HG02642 (cell line): ENCODE measurements at regions not wholly inside any gene's neighbourhood (a gene's known extent, or its start where the extent isn't known, plus 50 kb on each side); places are given as distances from the start of the nearest gene placed in this dataset.

Experiments
- ATAC-seq: cut with Tn5 transposase; IDR thresholded peaks from one replicate; pipeline ENCODE4 v1.9.1; 2021; ENCODE audit warnings: mild to moderate bottlenecking; ENCODE audit not compliant: unreplicated experiment, poor library complexity

DNA sequence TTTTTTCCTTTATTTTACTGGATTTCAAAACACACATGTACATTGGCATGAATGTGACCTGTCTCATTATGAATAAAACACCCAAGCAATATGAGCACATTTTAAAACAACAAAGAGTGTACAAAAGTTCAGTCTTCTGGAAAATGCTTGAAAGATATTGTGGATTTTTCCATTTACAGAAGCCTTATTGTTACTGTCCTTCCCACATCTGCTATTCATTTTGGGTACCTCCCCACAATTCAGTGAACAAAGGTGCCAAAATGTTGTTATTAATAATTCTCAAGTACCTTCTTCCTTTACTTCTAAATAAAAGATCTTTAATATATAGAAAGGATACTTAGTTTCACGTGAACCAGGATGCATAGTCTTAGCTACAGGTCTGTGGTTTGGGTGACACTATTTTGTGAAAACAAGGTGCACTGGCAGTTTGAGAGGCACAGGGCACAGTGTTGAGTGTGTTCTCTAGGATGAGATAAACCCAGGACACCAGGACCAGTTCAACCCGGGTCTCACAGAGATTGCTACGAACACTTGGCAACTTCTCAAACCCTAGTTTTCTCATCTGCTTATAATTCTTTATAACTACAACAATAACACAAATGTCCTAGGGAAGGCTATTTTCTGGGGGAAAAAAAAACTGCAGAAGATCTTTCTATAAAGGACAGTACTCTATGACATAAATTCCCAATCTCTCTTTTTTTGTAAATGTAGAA lies 84.5 kb upstream of the GALNT5 start:
- ATAC-seq, result no peak

DNA sequence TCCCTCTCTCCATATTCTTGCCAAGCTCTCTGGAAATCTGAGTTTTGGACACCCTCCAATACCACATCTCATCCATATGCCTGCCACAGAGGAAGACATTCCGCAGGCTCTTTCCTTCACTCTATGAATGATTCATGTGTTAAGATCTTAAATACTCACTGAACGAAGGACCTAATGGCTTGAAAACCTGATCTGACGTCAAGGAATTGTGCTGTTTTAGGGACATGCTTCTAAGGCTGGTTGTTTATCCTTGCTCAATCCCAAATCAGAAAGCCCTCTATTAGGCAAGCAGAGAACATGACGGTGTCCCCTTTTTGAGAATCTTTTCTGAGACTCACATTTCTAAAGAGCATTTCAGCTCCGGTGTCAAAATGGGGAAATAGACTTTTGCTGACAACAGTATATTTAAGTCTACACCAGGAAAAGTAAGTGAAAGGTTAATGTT lies 83.7 kb upstream of the GALNT5 start:
- ATAC-seq, result no peak

DNA sequence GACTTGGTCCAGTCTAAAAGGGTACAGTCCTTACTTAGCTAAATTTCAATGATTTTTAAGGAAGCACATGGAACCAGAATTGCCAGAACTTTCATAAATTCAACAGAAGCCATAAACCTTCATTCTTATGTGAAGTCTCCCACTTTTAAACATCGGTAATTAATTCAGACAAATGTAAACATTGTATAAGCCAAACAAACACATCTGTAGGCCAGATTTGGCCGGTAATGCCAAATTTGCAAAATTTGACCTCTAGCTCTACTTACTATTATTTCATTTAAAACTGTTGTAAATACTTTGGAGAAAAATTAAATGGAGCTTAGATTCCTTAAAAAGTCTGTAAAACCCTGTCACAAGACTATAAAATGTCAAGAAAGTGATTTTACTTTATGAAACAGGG lies 83.2 kb upstream of the GALNT5 start:
- ATAC-seq, result no peak

DNA sequence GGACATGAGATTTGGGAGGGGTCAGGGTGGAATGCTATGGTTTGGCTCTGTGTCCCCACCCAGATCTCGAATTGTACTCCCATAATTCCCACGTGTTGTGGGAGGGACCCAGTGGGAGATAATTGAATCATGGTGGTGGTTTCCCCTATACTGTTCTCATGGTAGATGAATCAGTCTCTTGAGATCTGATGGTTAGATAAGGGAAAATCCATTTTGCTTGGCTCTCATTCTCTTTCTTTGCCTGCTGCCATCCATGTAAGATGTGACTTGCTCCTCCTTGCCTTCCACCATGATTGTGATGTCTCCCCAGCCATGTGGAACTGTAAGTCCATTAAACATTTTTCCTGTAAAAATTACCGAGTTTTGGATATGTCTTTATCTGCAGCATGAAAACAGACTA lies 80.9 kb upstream of the GALNT5 start:
- no peak for ATAC-seq

DNA sequence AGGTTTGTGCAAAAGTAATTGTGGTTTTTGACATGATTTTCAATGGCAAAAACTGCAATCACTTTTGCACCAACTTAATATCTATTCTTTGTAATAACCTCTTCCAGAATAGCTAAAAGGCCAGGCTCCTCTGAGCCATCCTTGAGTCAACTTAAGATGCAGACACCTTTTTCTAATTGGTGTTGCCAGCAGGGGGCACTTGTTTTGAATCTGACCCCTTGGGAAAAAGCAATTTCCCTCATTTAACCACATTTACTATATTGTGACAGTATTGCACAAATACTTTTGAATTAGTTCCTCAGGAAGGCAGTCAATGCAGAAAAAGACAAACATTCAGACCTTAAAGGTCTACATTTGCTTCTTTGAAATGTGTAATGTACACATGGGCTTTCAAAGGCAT lies 78.6 kb upstream of the GALNT5 start:
- no peak for ATAC-seq

DNA sequence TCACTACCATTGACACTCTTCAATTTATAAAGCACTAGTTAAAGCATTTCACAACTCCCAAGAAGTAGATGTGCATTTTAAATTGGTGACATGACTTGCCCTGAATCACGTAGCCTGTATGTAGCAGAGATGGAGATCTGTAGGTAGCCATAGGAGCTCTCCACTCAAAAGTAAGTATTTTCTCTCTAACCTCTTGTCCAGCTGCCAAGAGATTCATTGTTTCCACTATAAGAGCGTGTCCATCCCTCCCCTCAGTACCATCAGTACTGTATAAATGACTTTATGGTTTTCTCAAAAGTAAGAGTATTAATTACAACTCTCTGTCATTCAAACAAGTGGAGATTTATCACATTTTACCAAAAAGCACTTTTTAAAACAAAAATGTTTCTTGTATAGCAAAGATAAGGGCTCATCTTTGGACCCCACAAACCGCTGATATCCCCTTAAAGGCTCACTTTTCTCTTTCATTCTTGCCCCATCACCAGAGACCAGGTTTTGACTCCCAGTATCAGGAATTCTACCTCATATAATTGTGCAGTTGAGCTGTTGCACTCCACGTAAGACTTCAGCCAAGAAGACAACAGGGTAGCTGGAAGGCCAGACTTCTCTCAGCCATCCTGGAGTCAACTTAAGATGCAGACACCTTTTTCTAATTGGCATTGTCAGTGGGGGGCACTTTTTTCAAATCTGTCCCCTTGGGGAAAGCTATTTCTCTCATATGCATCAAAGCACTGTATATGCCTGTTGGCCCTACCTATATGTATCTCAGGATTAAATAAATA lies 78.0 kb upstream of the GALNT5 start:
- ATAC-seq, result no peak

DNA sequence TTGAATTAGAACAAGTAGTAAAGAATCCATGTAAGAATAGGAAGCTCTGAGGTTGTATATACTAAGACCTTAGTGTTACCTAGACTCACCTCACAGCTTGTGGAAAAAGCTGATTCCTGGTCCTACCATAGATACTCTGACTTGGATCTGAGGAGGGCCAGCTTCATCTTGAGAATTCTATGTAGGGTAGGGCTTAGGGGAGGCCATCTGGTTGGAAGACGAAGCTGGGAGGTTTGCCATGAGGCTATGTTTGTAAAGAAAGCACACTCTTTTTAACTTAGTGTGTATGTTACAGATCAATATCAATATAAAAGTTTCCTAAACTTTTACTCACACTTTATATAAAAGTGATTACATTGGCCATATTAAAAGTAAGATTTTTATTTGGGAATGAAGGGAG lies 77.1 kb upstream of the GALNT5 start:
- ATAC-seq, result no peak

DNA sequence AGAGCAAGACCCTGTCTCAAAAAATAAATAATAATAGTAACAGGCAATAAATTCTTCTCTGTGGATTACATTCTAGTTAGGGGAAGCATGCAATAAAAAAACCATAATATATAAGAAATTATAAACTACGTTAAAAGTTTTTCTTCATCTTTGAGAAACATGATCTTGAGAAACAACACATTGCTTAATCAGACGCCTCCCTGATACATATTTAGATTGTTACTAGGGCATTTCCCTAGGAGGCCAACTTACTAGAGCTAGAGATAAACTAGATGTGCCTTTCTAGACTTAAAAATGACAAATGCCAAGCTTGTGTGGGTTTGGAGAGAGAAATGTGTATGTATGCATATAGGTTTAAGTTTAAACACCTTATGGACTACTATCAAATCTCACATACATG lies 76.3 kb upstream of the GALNT5 start:
- no peak for ATAC-seq

DNA sequence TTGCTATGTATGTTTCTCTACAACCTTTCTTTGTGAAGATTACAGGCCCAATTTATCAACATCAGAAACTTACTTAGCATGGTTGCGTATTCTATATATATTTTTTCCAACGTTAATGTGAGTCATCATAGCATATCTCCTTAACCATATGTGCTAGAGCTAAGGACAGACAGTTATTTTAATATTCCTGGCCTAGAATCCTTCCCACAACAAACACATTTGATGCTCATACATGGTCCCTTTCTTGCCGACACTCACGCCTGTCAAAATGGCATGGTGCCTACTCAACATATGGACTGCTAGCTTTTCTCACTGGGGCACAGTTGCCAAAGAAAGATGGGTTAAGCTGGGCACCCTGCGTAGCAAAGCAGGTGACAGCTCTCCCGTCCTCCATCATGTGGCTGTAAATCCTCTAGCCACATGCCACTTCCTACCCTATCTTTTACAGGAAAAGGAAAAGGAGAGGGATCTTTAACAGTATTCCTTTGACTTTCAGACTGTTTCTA lies 75.2 kb upstream of the GALNT5 start:
- ATAC-seq, result no peak

DNA sequence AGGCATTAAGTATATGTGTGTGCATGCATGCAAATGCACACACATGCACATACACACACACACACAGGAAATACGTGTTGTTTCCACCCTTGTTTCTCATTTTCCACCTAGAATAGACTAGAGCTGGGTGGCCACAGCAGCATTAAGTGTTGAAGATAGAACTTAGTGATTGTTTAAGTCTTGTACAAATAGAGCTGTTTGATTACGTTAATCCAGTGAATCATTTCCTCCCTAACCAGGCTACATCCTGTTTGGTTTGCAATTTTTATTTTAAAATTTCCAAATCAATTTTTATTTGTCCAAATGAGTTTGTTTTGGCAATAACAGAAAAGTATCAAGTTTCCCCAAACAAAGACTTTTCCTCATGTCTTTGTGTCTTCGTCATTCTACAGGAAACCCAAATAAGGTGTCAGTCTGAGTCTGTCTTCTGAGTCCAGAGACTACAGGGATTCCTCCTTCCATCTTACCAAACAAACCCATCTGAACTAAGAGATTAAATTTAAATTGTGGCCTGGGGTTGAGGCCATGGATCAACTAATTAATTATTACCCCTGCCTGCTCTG lies 74.6 kb upstream of the GALNT5 start:
- no peak for ATAC-seq

DNA sequence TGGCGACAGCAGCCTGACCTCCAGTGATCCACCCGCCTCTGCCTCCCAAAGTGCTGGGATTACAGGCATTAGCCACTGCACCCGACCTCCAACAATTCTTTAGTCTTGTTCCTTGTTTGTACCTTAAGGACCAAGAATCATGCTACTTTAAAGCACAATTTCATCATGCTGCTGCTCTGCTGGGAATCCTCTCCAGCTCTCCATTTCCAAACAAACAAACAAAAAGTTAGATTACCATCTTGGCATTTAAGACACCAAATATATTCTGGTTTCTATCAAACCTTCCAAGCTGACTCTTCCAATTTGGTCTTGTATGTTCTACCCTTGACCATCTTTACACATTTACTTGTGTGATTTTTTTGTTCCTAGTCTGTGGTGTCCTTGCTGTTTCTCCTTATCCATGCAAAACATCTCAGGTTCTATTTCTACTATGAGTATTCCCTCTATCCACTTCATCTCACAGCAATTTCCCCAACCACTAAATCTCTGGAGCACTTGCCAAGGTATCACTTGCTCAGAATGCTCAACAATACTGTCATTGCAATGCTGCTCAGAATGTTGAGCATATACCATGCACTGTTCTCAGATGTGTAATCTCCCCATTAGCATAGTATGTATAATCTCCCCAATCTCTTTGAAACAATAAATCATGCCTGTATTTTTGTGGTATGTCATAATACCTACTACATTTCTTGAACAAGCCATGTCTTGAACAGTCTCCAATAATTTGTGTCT lies 73.2 kb upstream of the GALNT5 start:
- no peak for ATAC-seq

DNA sequence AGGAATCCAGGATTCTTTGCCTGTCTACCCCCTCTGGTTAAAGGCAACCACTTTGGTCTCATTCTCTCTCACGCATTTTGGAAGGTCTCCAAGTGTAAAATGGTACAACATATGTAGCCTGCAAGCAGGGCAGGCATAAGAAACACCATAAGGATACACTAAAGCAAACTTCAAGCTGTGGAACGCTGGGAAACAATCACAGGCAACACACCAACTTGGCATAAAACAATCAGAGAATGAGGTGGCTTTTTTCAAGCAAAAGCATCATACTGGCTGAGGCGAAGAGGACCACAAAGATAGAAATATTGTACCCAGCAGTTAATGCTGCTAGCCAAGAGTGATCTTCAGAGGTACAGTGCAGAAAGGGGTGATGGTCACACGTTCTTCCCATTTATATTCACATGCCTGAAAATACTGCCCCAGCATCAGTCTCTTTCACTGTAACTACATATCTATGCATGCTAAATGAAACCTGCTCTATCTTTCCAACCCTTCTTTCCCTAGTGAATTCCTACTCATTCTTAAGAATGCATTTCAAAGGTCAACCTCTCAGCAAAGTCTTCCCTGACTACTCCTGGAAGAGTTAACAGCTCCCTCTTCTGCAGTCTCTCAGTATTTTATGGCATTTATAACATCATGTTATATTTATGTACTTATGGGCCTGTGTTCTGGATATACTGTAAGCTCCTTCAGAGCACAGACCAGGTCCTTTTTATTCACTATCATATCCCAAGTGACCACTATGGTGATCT lies 71.9 kb upstream of the GALNT5 start:
- no peak for ATAC-seq

DNA sequence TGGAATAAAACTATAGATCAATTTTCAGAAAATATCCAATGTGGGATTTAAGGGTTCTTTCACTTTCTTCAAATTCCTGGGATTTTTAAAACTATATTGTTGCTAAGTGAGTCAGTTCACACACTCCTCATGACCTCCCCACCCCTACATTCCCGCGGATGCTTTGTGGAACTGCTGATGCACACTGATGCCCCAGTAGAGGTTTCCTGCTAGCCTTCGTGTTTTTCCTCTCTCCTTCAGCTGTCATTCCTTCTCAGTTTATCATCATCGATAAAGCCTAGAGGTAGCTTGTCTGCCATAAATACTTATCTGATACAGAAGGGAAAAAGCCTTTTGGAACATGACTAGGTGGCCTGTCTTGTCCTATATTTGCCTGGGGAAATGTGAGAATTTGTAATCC lies 67.4 kb upstream of the GALNT5 start:
- no peak for ATAC-seq

DNA sequence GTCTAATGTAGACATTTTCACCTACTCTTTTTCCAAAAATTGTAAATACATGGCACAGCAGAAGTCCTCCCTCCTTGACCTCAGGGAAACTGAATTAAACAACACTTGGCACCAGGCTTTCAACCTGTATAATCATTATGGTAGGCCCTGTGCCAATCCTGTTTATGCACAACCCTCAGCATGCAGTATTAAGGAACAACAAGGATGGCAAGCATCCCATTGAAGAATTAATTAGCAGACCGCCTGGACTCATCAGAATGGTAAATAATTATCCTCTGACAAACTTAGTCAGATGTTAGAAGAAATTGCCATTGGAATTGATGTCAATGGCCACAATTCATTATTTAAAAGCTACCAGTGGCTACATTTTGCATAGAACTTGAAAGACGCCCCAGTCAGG lies 66.3 kb upstream of the GALNT5 start:
- ATAC-seq, result no peak

DNA sequence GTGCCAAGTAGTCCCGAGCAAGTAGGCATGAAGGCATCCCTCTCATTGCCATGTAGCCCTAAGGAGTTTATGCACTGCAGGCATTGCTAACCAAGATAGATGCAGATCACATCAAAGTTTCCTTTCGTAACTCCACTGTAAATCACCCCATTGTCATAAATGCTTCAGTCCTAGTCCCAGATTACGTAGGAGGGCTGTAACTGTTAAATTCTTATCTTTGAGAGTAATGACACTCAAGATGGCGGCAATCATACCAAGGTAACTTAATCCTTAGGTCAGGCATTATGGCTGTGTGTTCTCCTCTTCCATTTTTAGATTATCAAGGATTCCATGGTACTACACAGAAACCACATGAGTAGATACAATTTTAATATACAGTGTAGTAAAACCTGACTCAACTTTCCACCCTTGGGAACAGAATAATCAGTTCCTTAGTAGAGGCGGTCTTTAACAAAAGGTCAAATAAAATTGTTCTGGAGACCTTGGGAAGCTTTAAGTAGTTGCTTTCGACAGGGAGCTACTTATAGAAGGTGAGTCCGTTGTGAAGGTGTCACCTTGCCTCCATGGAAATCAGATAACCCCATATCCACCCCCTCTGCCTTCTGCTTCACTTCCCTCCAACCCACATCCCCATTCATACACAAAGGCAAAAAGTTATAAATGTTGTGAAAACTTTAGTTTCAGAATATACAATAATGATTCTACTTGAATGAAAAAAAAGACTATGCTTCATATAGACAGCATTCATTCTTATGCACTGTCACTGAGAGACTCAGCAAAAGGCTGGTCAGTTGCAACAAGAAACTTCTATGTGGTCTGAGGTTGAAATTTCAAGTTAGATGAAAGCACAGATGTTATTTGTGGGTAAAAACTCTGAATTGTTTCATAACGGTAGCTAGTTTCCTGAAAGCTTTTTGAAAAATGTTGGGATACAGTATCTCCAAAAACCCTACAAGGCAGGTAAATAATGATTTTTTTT lies 64.8 kb upstream of the GALNT5 start:
- peak; percentile 80 for ATAC-seq

DNA sequence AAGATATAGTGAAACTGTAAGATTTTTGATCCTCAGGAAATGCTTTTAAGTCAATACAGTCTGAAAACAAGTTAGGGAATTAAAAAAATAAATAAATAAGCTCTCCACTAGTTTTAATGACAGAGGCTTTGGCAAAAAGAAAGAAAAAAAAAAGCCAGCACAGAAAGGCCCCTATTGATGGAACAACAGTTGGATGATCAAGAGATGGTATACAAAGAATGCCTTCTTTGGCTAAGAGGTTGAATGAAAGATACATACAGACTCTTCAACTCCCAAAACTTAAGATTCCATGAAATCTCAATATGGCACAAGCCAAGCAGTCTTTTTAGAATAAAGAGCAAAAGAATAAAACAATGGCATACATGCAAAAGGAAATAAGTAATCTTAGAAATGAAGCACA lies 64.0 kb upstream of the GALNT5 start:
- no peak for ATAC-seq

DNA sequence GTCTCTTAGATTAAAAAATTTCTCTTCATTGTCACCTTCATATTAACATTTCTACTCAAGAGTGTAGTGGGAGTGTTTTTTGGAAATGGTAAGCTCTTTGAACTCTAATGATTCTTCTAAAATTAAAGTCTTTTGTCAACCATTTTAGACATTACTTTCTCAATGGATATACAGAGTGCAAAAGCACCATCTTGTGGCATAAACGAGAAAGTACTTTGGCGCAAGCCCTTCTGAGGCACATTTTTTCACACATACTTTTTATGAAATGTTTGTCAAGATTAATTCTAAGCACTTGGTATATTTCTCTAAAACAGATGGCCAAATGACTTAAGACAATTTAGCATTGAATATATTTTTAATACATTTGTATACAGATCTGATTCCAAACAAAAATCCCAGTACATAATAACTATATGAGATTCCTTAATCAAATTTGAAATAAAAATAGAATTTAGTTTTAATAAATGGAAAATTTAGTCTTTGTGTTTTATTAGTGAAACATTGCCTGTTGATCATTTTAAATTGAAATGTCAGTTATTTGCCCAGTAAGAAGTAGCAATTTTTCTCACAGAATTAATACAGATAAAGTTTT lies 63.3 kb upstream of the GALNT5 start:
- no peak for ATAC-seq

DNA sequence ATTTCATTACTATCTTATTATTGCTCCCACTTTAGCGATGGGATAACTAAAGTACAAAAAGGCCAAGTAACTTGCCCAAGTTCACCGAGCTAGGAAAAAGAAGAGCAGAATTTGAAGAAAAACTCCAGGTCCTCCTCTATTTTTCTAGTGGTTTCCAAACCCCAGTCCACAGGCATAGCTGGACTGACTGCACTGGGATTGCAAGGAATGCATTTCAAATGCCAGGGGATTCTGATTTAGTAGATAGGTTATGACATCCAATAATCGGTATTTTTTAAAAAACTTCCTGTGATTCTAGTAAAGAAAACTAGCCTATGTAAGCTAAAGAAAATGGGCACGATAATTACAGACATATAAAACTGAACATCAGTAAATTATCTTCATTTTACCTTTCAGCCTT lies 62.7 kb upstream of the GALNT5 start:
- no peak for ATAC-seq

DNA sequence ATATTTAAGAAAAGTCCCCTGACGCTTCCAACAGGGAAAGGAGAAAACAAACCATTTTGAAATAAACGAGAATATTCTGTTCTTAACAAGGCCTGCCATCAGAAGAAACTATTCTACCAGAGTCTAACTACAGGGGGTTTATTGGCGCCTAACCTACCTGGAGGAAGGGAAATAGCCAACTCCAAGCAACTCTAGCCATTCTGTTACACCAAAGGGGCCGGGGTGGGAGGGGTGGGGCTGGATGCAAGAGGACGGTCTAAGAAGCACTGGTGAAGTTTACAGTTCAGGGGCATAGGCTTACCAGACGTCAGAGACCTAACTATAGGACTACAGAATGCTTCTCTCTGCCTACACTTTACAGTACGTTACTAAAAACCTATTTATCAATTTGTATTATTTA lies 60.5 kb upstream of the GALNT5 start:
- ATAC-seq, result no peak
